WERI-Rb-1 (cell line): ENCODE measurements at regions not wholly inside any gene's neighbourhood (a gene's known extent, or its start where the extent isn't known, plus 50 kb on each side); places are given as distances from the start of the nearest gene placed in this dataset.

Experiments used
- DNase-seq: peaks from one replicate; pipeline ENCODE4 v3.0.0-alpha.2; 2020
- H3K27ac ChIP-seq: fragments of 250-450 bp; sonication (Bioruptor Pico); 2 replicates; pipeline ENCODE4 v1.5.1; 2020; ENCODE audit warnings: mild to moderate bottlenecking, moderate library complexity
- H3K27me3 ChIP-seq: fragments of 250-450 bp; sonication (Bioruptor Pico); 2 replicates; pipeline ENCODE4 v1.5.1; 2021; ENCODE audit warnings: mild to moderate bottlenecking, low read depth, moderate library complexity; ENCODE audit not compliant: insufficient read depth, severe bottlenecking
- H3K36me3 ChIP-seq: fragments of 250-450 bp; sonication (Bioruptor Pico); 2 replicates; pipeline ENCODE4 v1.5.1; 2020; ENCODE audit warnings: mild to moderate bottlenecking, moderate library complexity
- H3K4me3 ChIP-seq: 2 replicates; pipeline ENCODE4 v1.5.1; 2011; ENCODE audit warnings: low read depth, mild to moderate bottlenecking, control low read depth, low read length
- H3K9me3 ChIP-seq: fragments of 250-450 bp; sonication (Bioruptor Pico); 2 replicates; pipeline ENCODE4 v1.5.1; 2021; ENCODE audit warnings: mild to moderate bottlenecking, moderate library complexity; ENCODE audit not compliant: severe bottlenecking
- TF ChIP-seq, protein P1 (sequence below): IDR thresholded peaks from 2 replicates; pipeline ENCODE4 v1.5.1; 2011; ENCODE audit warnings: low read depth, mild to moderate bottlenecking, control low read depth, inconsistent platforms, low read length

- Histone ChIP-seq H3K4me3 (no peak overlapping the region), H3K36me3 (no peaks in the 10 kb centered on the region), H3K27ac (no peak overlapping the region), H3K27me3 (no peaks in the 10 kb centered on the region), H3K9me3 (peaks cover 7% of the 10 kb centered on the region)
- TF ChIP-seq, protein P1, sequence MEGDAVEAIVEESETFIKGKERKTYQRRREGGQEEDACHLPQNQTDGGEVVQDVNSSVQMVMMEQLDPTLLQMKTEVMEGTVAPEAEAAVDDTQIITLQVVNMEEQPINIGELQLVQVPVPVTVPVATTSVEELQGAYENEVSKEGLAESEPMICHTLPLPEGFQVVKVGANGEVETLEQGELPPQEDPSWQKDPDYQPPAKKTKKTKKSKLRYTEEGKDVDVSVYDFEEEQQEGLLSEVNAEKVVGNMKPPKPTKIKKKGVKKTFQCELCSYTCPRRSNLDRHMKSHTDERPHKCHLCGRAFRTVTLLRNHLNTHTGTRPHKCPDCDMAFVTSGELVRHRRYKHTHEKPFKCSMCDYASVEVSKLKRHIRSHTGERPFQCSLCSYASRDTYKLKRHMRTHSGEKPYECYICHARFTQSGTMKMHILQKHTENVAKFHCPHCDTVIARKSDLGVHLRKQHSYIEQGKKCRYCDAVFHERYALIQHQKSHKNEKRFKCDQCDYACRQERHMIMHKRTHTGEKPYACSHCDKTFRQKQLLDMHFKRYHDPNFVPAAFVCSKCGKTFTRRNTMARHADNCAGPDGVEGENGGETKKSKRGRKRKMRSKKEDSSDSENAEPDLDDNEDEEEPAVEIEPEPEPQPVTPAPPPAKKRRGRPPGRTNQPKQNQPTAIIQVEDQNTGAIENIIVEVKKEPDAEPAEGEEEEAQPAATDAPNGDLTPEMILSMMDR: no peak
- no peak for DNase-seq
Measured at GRCh38 chr6:15894973-15895725, 232.3 kb upstream of the DTNBP1 start.

- H3K9me3 ChIP-seq: peaks cover 7% of the 10 kb centered on the region
- H3K4me3 ChIP-seq: no peak overlapping the region
- TF ChIP-seq, protein P1: peak; percentile 48
- no peak for DNase-seq
- H3K27ac ChIP-seq: no peak overlapping the region
- H3K27me3 ChIP-seq: no peaks in the 10 kb centered on the region
- no peaks in the 10 kb centered on the region for H3K36me3 ChIP-seq
Measured at GRCh38 chr6:15893556-15894253, 230.9 kb upstream of the DTNBP1 start.

- no peaks in the 10 kb centered on the region for H3K36me3 ChIP-seq
- peaks cover 7% of the 10 kb centered on the region for H3K9me3 ChIP-seq
- no peaks in the 10 kb centered on the region for H3K27me3 ChIP-seq
- TF ChIP-seq, protein P1: no peak
- no peak for DNase-seq
- H3K27ac ChIP-seq: no peak overlapping the region
- no peak overlapping the region for H3K4me3 ChIP-seq
Measured at GRCh38 chr6:15892369-15892768, 229.5 kb upstream of the DTNBP1 start.

DNA sequence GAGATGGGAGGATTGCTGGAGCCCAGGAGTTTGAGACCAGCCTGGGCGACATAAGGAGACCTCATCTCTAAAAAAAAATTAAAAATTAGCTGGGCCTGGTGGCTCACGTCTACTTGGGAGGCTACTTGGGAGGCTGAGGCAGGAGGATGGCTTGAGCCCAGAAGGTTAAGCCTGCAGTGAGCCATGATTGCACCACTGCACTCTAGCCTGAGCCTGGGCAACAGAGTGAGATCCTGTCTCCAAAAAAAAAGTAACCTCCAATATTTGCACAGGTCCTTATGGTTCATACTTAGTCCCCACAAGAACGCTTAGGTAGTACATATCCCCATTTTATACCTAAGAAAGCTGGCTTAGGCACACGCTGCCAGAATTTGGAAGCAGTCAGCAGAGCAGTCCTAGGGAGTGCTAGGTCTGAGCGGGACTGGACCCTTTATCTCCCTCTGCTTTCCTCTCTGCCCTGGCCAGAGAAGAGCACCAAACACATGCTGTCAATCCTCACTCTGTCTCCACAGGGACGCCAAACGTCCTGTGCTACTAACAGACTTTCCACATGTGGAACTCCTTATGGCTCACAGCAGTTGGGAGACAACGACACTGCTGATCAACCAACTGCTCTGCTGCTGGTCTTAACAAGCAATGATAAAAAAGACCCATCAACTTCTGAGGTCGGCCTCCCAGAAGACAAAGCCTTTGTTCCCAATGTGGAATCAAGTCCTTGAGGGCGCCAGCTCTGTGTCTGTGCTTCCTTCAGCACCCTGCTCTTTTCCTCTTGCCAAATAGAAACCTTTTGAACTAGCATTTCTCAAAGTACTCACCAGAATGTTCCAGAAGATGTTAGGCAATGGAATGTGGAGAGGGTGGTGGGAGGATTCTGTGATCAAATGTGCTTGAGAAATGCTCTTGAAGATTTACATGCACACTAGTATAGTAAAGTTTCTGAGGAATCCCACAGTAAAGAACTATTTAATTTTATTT is 226.3 kb upstream of the DTNBP1 start:
- TF ChIP-seq, protein P1: no peak
- no peak for DNase-seq
- Histone ChIP-seq H3K27me3 (no peaks in the 10 kb centered on the region), H3K9me3 (peaks cover 9% of the 10 kb centered on the region), H3K27ac (no peak overlapping the region), H3K4me3 (no peak overlapping the region), H3K36me3 (no peaks in the 10 kb centered on the region)

DNA sequence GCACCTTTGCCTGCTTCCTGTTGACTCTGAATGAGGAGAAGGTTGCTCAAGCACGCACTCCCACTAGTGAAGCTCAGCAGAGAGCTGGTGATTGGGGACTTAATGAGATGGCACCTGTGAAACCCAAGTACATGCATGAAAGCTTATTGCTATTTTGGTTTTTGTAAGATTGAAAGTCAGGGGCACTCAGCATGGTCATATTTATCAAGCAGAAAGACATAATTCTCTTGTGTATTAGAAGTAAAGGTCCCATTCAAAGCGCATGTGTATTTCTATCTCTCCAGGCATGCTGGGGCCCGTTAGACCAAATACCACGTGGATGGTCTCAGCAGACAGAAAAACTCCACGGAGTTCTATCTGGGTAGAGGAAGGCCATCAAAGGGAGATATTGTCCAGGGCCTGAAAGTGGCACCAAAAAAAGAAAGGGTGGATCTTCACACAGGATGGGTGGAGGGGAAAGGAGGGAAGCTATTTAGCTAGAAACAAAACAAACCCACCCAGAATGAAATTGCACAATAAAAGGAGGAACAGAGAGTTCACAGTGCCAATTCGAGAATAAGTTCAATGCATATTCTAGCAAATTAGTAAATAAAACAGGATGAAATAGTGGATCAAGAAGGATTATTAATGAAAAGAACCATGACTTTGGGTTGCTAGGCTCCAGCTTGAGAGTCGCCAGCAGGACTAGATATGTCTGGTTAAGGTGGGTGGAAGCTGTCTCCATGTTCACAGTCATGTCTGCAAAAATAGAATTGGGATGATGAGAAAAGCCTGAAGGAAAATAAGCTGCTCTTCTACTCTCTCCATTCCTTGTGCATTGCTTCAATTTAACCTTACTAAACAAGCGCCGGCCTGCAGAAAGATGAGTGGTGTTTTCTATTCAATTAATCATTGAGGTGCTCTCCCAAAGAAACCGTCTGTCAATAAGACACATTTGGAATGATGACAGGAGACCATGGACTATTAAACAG is 224.9 kb upstream of the DTNBP1 start:
- no peak for DNase-seq
- TF ChIP-seq, protein P1: no peak

More for the DNA sequence above, 224.9 kb upstream of the DTNBP1 start:
- Histone ChIP-seq H3K27me3 (no peaks in the 10 kb centered on the region), H3K36me3 (no peaks in the 10 kb centered on the region), H3K9me3 (peaks cover 2% of the 10 kb centered on the region), H3K27ac (no peak overlapping the region), H3K4me3 (no peak overlapping the region)
